ENCODE measurements at regions not wholly inside any gene's neighbourhood (a gene's known extent, or its start where the extent isn't known, plus 50 kb on each side); places are given as distances from the start of the nearest gene placed in this dataset.

- POLR2A ChIA-PET = no interaction called here
Measured at GRCh38 chr9:89662718-89663613, 58.2 kb downstream of the GADD45G start.

GRCh38 chr9:89663614-89663970 is 58.8 kb downstream of the GADD45G start:
- peaks cover 35% of the 10 kb centered on the region for H3K4me1 ChIP-seq
- Mint-ChIP-seq H3K4me3 (ENCODE audit: unreplicated experiment) (no peak overlapping the region), H3K4me1 (ENCODE audit: low read depth, unreplicated experiment) (peaks cover 16% of the 10 kb centered on the region), H3K36me3 (ENCODE audit: insufficient read depth, unreplicated experiment) (no peaks in the 10 kb centered on the region), H3K9me3 (ENCODE audit: unreplicated experiment) (no peaks in the 10 kb centered on the region), H3K27ac (ENCODE audit: unreplicated experiment) (no peak overlapping the region), H3K27me3 (ENCODE audit: insufficient read depth, unreplicated experiment) (no peaks in the 10 kb centered on the region)
- DNase-seq = no peak
- no peaks in the 10 kb centered on the region for H3K36me3 ChIP-seq (ENCODE audit: control insufficient read depth, insufficient read depth, low read length)
- BruUV-seq (replicated peaks) = no TSS peak
- H3K27me3 ChIP-seq (replicated peaks; ENCODE audit: control insufficient read depth, insufficient read depth, low read length) = no peaks in the 10 kb centered on the region
- no peaks in the 10 kb centered on the region for H3K9me3 ChIP-seq
- intact Hi-C loops (cut with micrococcal nuclease; ENCODE audit: unreplicated experiment) = no loop called here
- POLR2A ChIA-PET = no interaction called here
- CTCF ChIA-PET = no interaction called here
- H3K4me3 ChIP-seq (ENCODE audit: low read depth, low read length) = no peak overlapping the region
- TF ChIP-seq CTCF (IDR thresholded peaks at IDR 0.05; ENCODE audit: insufficient read depth in 1 of 2, low read depth in 1 of 2, low read length in 1 of 2, severe bottlenecking in 1 of 2, unreplicated experiment in 1 of 2) = no peak

More at GRCh38 chr9:89662718-89663613, 58.2 kb downstream of the GADD45G start:
- Mint-ChIP-seq H3K9me3 (ENCODE audit: unreplicated experiment) (no peaks in the 10 kb centered on the region), H3K36me3 (ENCODE audit: insufficient read depth, unreplicated experiment) (no peaks in the 10 kb centered on the region), H3K27me3 (ENCODE audit: insufficient read depth, unreplicated experiment) (no peaks in the 10 kb centered on the region), H3K27ac (ENCODE audit: unreplicated experiment) (no peak overlapping the region), H3K4me1 (ENCODE audit: low read depth, unreplicated experiment) (peaks cover 13% of the 10 kb centered on the region), H3K4me3 (ENCODE audit: unreplicated experiment) (no peak overlapping the region)
- no TSS peak for BruUV-seq (replicated peaks)
- DNase-seq = no peak
- intact Hi-C loops (cut with micrococcal nuclease; ENCODE audit: unreplicated experiment) = no loop called here
- CTCF ChIA-PET = no interaction called here
- H3K27me3 ChIP-seq (replicated peaks; ENCODE audit: control insufficient read depth, insufficient read depth, low read length) = no peaks in the 10 kb centered on the region
- H3K9me3 ChIP-seq = no peaks in the 10 kb centered on the region
- no peaks in the 10 kb centered on the region for H3K36me3 ChIP-seq (ENCODE audit: control insufficient read depth, insufficient read depth, low read length)
- peaks cover 29% of the 10 kb centered on the region for H3K4me1 ChIP-seq
- no peak overlapping the region for H3K4me3 ChIP-seq (ENCODE audit: low read depth, low read length)
- no peak for TF ChIP-seq CTCF (IDR thresholded peaks at IDR 0.05; ENCODE audit: insufficient read depth in 1 of 2, low read depth in 1 of 2, low read length in 1 of 2, severe bottlenecking in 1 of 2, unreplicated experiment in 1 of 2)

- H3K9me3 ChIP-seq = no peaks in the 10 kb centered on the region
- no TSS peak for BruUV-seq (replicated peaks)
- H3K27me3 ChIP-seq (replicated peaks; ENCODE audit: control insufficient read depth, insufficient read depth, low read length) = no peaks in the 10 kb centered on the region
- POLR2A ChIA-PET = no interaction called here
- Mint-ChIP-seq H3K9me3 (ENCODE audit: unreplicated experiment) (no peaks in the 10 kb centered on the region), H3K4me1 (ENCODE audit: low read depth, unreplicated experiment) (peaks cover 19% of the 10 kb centered on the region), H3K4me3 (ENCODE audit: unreplicated experiment) (no peak overlapping the region), H3K27me3 (ENCODE audit: insufficient read depth, unreplicated experiment) (no peaks in the 10 kb centered on the region), H3K27ac (ENCODE audit: unreplicated experiment) (no peak overlapping the region), H3K36me3 (ENCODE audit: insufficient read depth, unreplicated experiment) (no peaks in the 10 kb centered on the region)
- intact Hi-C loops (cut with micrococcal nuclease; ENCODE audit: unreplicated experiment) = no loop called here
- TF ChIP-seq CTCF (IDR thresholded peaks at IDR 0.05; ENCODE audit: insufficient read depth in 1 of 2, low read depth in 1 of 2, low read length in 1 of 2, severe bottlenecking in 1 of 2, unreplicated experiment in 1 of 2) = no peak
- H3K4me3 ChIP-seq (ENCODE audit: low read depth, low read length) = no peak overlapping the region
- peaks cover 35% of the 10 kb centered on the region for H3K4me1 ChIP-seq
- DNase-seq = no peak
- H3K36me3 ChIP-seq (ENCODE audit: control insufficient read depth, insufficient read depth, low read length) = no peaks in the 10 kb centered on the region
- CTCF ChIA-PET = no interaction called here
Measured at GRCh38 chr9:89664010-89664409, 59.2 kb downstream of the GADD45G start.

Data from Caco-2 (cell line).